Parathyroid adenoma (tissue), 2 donors: ENCODE measurements at regions not wholly inside any gene's neighbourhood (a gene's known extent, or its start where the extent isn't known, plus 50 kb on each side); places are given as distances from the start of the nearest gene placed in this dataset.

Experiments used
- H2AFZ ChIP-seq: fragments of 300-600 bp; sonication (generic); one replicate; pipeline ENCODE4 v1.7.0; 2017; ENCODE audit warnings: antibody characterized with exemption, mild to moderate bottlenecking
- H3K27ac ChIP-seq: fragments of 300-600 bp; sonication (generic); one replicate; pipeline ENCODE4 v1.7.0; 2017
- H3K27me3 ChIP-seq: fragments of 300-600 bp; sonication (generic); one replicate; pipeline ENCODE4 v1.7.0; 2017; ENCODE audit warnings: low read length; ENCODE audit not compliant: control insufficient read depth, insufficient read depth
- H3K36me3 ChIP-seq: fragments of 300-600 bp; sonication (generic); one replicate; pipeline ENCODE4 v1.7.0; 2017; ENCODE audit warnings: low read length; ENCODE audit not compliant: control insufficient read depth, insufficient read depth
- H3K4me1 ChIP-seq: fragments of 300-600 bp; sonication (generic); one replicate; pipeline ENCODE4 v1.7.0; 2017; ENCODE audit warnings: control low read depth
- H3K4me2 ChIP-seq: fragments of 300-600 bp; sonication (generic); one replicate; pipeline ENCODE4 v1.7.0; 2017; ENCODE audit warnings: low read length
- H3K4me3 ChIP-seq: fragments of 300-600 bp; sonication (generic); one replicate; pipeline ENCODE4 v1.7.0; 2017; ENCODE audit warnings: low read depth, low read length
- H3K79me2 ChIP-seq: fragments of 300-600 bp; sonication (generic); one replicate; pipeline ENCODE4 v1.7.0; 2017; ENCODE audit warnings: control low read depth
- H3K9ac ChIP-seq: fragments of 300-600 bp; sonication (generic); one replicate; pipeline ENCODE4 v1.7.0; 2017; ENCODE audit warnings: mild to moderate bottlenecking
- H3K9me3 ChIP-seq: fragments of 300-600 bp; sonication (generic); one replicate; pipeline ENCODE4 v1.7.0; 2017; ENCODE audit warnings: low read length; ENCODE audit not compliant: control insufficient read depth
- CTCF ChIP-seq: fragments of 300-600 bp; sonication (generic); IDR thresholded peaks from one replicate; pipeline ENCODE4 v1.7.0; 2017; ENCODE audit warnings: antibody characterized with exemption, mild to moderate bottlenecking
- donor health status: primary hyperparathyroidism.

GRCh38 chr6:103925317-103925716 lies 934.4 kb downstream of the HACE1 start:
- no peaks in the 10 kb centered on the region for H3K9me3 ChIP-seq
- TF ChIP-seq CTCF, result no peak
- H3K9ac ChIP-seq, result no peak overlapping the region
- H3K4me3 ChIP-seq, result no peak overlapping the region
- H3K27me3 ChIP-seq, result no peaks in the 10 kb centered on the region
- no peak overlapping the region for H2AFZ ChIP-seq
- H3K27ac ChIP-seq, result no peak overlapping the region
- H3K4me2 ChIP-seq, result no peak overlapping the region
- H3K79me2 ChIP-seq, result no peaks in the 10 kb centered on the region
- H3K36me3 ChIP-seq, result no peaks in the 10 kb centered on the region
- no peaks in the 10 kb centered on the region for H3K4me1 ChIP-seq

DNA sequence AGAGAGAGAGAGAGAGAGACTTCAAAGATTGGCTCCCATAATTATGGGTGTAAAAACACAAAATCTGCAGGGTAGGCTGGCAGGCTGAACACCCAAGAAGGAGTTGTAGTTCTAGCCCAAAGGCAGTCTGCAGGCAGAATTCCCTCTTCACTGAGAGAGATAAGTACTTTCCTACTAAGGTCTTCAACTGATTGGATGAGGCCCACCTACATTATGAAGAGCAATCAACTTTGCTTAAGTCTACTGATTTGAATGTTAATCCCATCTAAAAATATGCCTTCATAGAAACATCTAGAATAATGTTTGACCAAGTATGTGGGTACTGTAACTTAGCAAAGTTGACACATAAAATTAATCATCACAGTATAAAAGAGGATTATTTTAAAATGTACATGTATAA lies 949.7 kb downstream of the HACE1 start:
- Histone ChIP-seq H3K4me1 (no peaks in the 10 kb centered on the region), H3K9ac (no peak overlapping the region)

DNA sequence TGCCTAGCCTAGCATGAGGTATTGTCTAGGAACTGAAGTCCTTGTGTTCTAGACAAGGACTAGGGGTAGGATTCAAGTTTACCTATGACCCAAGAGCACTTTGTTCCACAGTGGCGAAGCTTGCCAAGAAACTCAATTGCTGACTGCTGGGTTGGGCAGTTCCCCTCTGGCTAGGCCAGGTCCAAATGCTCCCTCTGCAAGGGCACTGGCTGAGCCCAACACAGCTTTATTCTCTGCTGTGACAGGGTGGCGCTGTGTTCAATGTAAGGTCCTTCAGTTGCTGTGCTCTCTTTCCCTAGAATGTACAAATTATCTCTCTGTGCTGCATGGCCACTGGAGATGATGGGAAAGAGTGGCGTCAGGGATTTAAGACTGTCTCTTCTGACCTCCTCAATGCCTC lies 950.8 kb downstream of the HACE1 start:
- no peak for TF ChIP-seq CTCF
- H3K9ac ChIP-seq, result no peak overlapping the region
- H3K27ac ChIP-seq, result no peak overlapping the region
- no peaks in the 10 kb centered on the region for H3K79me2 ChIP-seq
- no peaks in the 10 kb centered on the region for H3K9me3 ChIP-seq
- no peak overlapping the region for H3K4me2 ChIP-seq
- no peaks in the 10 kb centered on the region for H3K36me3 ChIP-seq
- H3K27me3 ChIP-seq, result no peaks in the 10 kb centered on the region
- H3K4me3 ChIP-seq, result no peak overlapping the region
- H2AFZ ChIP-seq, result no peak overlapping the region
- H3K4me1 ChIP-seq, result no peaks in the 10 kb centered on the region

More for the DNA sequence above, 949.7 kb downstream of the HACE1 start:
- no peaks in the 10 kb centered on the region for H3K9me3 ChIP-seq
- TF ChIP-seq CTCF, result no peak
- H3K4me3 ChIP-seq, result no peak overlapping the region
- no peaks in the 10 kb centered on the region for H3K27me3 ChIP-seq
- H3K4me2 ChIP-seq, result no peak overlapping the region
- no peaks in the 10 kb centered on the region for H3K36me3 ChIP-seq
- no peak overlapping the region for H2AFZ ChIP-seq
- no peaks in the 10 kb centered on the region for H3K79me2 ChIP-seq
- no peak overlapping the region for H3K27ac ChIP-seq

DNA sequence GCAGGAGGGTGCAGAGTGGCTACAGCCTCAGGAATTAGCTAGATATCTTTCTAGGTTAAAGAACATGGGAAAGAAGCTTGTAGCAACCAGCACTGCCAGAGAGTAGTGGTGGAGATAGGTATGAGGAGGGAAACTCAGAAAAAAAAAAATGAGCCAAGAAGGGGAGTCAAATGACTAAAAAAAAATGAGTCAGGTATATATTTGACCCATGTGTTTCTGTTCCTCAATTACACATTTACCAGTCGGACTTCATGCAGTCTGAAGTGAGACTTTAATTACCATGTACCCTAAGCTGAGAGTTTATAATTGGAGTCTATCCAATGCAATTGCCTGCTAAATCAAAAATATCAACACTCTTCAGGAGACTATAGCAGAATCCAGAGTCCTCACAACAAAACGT lies 964.6 kb downstream of the HACE1 start:
- Histone ChIP-seq H2AFZ (no peak overlapping the region), H3K27ac (no peak overlapping the region), H3K4me1 (no peaks in the 10 kb centered on the region), H3K9ac (no peak overlapping the region), H3K36me3 (no peaks in the 10 kb centered on the region), H3K4me2 (no peak overlapping the region), H3K4me3 (no peak overlapping the region), H3K79me2 (no peaks in the 10 kb centered on the region), H3K9me3 (no peaks in the 10 kb centered on the region), H3K27me3 (no peaks in the 10 kb centered on the region)
- TF ChIP-seq CTCF, result no peak

DNA sequence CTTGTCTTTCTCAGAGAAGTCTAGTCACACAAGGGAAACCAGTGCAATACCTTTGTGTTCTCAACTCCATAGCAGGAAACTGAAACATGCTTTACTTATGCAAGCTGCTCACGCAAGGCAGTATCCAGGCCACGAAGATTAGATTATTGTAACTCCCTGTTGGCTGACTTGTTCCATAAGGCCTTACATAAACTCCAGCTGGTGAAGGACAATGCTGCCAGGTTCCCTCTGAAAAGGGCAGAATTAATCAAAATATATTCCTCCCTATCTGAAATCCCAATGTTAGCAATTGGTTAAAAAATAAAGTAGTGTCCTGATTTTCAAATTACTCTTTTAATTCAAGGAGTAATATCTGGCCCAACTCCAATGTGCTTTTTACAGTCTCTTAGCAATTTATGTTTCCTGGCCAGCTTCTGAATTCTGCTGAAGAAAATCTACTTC lies 966.6 kb downstream of the HACE1 start:
- H3K9me3 ChIP-seq, result no peaks in the 10 kb centered on the region
- TF ChIP-seq CTCF, result no peak
- H3K9ac ChIP-seq, result no peak overlapping the region

More for the DNA sequence above, 966.6 kb downstream of the HACE1 start:
- no peaks in the 10 kb centered on the region for H3K36me3 ChIP-seq
- H3K4me1 ChIP-seq, result no peaks in the 10 kb centered on the region
- no peak overlapping the region for H3K4me2 ChIP-seq
- H3K27me3 ChIP-seq, result no peaks in the 10 kb centered on the region
- H3K27ac ChIP-seq, result no peak overlapping the region
- H2AFZ ChIP-seq, result no peak overlapping the region
- no peak overlapping the region for H3K4me3 ChIP-seq
- no peaks in the 10 kb centered on the region for H3K79me2 ChIP-seq
